Amygdala (tissue), 56 donors: ENCODE measurements at regions not wholly inside any gene's neighbourhood (a gene's known extent, or its start where the extent isn't known, plus 50 kb on each side); places are given as distances from the start of the nearest gene placed in this dataset.
"Not testable (repeated sequence)": the region's sequence is repeated elsewhere in the genome, so short reads cannot be mapped to it uniquely, and the experiment has no call there.

Source experiments
- DNase-seq, 56 donors: peaks; one replicate each; lab custom pipeline; 2025; lab: John Stamatoyannopoulos, UW

- no peak for DNase-seq
Measured at GRCh38 chr2:179332903-179333302, 68.3 kb upstream of the SESTD1 start.

GRCh38 chr2:179331061-179331460, 66.4 kb upstream of the SESTD1 start:
- no peak for DNase-seq

GRCh38 chr2:179322289-179322688, 57.7 kb upstream of the SESTD1 start:
- DNase-seq: no peak

- DNase-seq: not testable (repeated sequence)
Measured at GRCh38 chr2:179321034-179321433, 56.4 kb upstream of the SESTD1 start.

GRCh38 chr2:179314729-179315128, 50.1 kb upstream of the SESTD1 start:
- not testable (repeated sequence) for DNase-seq
